DMS79 (cell line): ENCODE measurements at regions not wholly inside any gene's neighbourhood (a gene's known extent, or its start where the extent isn't known, plus 50 kb on each side); places are given as distances from the start of the nearest gene placed in this dataset.

Source experiments
- DNase-seq: peaks from one replicate; lab custom pipeline; 2025; lab: John Stamatoyannopoulos, UW

GRCh38 chr11:116217441-116217840 lies 555.3 kb downstream of the BUD13 start:
- no peak for DNase-seq

GRCh38 chr11:116217006-116217405 lies 555.8 kb downstream of the BUD13 start:
- no peak for DNase-seq

DNA sequence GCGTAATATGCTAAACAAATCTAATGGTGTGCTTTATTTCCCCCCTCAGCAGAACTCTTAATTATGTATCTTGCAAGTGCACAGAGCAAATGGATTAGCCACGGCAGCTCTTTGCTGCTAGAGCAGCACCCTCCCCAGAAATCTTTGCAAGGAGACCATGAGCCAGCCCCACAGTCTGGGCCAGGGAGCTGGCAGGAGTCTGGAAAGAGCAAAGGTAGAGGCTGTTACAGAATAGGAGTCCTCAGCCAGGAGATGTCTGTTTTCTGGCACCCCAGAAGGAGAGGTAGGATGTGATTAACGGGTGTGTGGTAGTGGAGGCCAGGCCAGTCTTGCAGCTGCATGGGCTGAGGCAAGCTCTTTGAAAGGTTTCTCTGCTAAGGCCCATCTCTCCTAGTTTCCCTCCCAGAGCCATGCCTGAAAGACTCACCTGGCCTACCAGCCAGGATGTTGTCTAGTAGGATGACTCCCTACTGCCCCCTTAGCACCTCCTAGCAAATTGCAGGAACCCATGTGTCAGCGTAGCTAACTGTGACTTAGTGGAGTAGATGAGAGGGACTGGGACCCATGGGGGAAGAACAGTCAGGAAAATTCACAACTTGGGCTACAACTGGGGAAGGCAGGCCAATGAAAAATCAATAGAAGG lies 557.2 kb downstream of the BUD13 start:
- no peak for DNase-seq

DNA sequence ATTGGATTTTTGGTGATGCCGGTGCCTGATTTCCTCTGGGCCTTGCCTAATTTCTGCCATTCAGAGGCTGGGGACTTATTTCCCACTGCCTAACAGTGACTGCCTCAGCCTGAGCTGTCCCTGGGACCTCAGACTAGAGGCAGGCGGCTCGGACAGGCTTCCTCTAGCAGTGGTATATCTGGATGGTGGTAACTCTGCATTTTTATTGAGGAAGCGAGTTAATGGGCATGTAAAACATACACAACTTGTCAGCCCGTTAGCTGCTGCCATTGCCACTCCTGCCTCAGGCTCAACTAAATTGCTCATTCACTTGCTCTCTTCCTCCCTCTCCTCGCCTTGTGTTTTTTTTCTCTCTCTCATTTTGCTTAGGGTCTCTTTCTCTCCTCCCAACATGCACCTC lies 561.6 kb downstream of the BUD13 start:
- no peak for DNase-seq

DNA sequence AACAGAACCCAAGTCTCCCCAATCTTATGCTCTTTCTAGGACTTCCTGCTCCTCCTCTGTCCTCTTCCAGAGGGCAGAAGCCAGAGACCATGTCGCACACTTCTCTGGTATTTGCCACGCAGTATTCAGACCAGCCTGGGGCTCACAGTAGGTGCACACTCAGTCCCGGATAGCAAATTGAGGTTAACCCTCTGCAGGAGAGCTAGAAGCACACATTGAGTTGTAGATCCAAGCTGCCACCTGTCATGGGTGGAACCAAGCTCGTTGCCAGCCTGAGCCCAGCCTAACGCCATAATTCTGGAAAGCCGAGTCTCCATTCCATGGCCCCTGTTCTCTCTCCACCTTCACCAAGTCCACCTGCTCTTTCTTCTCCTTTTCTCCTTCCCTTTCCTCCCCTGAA lies 562.1 kb downstream of the BUD13 start:
- no peak for DNase-seq

DNA sequence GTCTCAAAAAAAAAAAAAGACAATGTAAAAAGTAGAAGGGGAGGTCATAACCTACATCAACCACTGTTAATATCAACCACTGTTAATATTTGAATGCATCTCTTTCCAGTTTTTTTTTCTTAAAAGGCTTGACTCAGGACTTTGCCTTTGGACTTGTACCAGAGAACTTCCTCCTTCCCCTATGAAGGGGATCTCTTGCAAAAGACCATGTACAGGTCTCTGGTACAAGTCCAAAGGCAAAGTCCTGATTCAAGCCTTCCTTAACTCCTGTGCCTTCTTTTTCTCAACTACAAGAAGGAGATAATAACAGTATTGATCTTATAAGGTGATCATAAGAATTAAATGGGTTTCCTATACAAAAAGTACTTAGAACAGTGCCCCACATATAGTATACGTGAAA lies 563.5 kb downstream of the BUD13 start:
- no peak for DNase-seq

DNA sequence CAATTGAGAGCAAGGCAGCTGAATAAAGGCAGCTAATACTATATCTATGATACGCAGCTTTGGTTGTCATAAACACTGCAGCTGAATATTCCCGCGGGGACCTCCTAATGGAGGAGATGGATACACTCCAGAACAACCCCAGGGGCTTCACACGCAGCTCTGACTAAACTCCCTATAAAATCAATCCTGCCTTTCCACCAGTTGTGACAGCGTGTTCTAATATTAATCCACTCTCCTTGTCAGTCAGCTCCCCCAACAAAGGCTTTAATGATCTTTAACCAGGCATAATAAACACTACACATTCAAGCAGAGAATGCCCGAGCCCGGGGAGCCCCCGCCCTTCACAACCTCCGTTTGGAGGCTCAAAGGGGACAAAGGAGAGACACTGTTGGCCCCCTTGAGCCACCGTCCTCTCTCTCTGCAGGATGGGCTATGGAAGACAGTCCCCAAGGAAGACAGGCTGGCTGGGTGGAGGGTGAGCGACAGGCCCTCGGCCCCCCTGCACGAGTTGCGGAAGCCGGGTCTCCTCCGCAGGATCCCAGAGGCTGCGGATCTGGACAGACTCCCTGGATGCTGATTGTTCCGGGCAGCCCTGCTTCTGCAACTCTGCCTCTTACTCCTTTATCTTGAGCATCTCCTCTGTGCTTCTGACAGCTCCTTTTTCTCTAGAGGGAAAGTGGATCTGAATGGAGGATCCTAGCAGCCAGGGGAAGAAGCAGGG lies 565.2 kb downstream of the BUD13 start:
- peak; percentile 82 for DNase-seq

GRCh38 chr11:116207019-116207418 lies 565.8 kb downstream of the BUD13 start:
- no peak for DNase-seq

GRCh38 chr11:116202922-116203321 lies 569.9 kb downstream of the BUD13 start:
- DNase-seq = peak; percentile 41

DNA sequence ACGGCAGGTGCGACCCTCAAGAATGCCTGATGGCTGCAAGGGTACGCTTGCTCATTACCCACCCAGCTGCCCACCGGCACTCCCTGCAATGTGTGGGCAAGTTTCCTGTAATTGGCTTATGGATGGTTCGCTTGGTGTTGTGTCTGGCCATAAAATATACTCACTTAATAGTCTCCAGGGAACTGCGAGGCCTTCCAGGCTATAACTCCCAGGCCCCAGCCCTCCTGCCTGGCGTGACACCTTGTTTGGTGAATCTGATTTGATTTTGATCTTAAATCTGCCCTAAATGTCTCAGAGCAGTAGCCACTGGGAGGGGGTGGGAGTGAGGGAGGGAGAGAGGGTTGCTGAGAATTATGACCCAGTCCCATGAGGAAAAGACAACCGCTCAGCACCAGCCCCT lies 572.2 kb downstream of the BUD13 start:
- DNase-seq = no peak

DNA sequence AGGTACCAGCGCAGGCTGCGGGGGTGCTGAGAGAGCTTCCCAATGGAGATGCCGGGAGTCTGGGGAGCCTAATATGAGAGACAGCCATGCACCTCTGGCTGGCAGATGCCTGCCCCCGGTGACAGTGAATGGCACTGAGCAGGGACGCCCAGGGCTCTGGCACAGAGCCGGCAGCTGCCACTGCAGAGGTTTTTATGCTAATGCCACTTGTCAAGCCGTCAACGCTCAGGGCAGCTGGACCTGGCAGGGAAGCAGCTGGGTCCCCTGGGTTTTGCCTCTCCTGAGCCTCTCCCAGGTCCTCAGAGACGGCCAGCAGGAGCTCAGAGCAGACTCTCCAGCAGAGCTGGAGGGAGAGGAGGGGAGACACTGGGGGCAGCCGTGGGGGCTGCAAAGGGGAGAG lies 573.6 kb downstream of the BUD13 start:
- DNase-seq = peak; percentile 89

DNA sequence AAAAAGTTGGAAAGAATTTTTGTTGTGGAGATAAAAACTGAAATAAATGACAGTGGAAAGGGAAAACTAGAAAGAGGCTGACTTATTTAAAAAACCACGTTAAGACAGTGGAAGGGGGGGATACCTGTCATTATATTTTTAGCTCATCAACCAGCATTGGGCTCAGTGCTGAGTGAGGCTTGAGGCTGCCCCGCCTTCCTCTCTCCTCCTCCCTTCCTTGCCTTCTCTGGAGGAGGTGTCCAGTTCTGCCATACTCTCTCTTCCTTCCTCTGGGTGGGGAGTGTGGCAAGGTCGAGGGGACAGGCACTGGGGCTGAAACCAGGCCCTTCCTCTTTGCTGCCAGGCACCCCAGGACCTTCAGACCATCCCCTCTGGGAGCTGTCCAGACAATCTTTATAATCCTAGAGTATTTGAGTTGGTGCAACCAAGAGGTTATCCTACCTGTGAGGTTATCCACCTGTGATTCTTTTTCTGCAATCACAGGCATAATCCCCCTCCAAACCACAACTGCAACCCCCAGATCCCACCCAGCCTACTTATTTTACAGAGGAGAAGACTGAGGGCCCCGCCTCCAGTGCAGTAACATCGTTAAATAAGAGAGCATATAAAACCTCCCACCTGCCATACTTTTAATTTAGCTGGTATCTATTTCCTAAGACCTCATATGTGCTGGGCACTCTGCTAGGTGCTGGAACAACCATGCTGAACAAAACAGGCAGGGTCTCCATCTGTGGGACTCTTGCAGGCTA lies 578.5 kb downstream of the BUD13 start:
- no peak for DNase-seq

- DNase-seq = peak; percentile 52
These were observed 579.3 kb downstream of the BUD13 start for GRCh38 chr11:116193321-116194131.

GRCh38 chr11:116192509-116193210 lies 580.1 kb downstream of the BUD13 start:
- DNase-seq = peak; percentile 11

DNA sequence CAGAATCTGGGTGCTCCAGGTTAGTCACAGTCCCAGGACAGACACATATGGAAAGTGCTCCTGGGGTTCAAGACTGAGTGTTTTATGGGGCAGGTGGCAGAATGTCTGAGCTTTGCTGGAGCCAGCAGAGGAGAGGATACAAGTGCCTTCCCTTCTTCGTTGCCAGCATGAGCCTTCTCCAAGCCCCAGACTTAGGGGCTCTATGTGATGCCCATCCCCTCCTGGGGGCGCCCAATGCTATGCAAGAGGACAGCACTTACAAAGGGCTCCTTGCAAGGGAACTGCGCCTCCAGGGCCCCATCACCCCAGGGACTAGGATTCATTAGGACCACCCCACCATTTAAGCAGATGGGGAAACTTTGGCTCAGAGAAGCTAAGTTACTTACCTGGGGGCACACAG lies 581.9 kb downstream of the BUD13 start:
- no peak for DNase-seq

GRCh38 chr11:116189408-116190170 lies 583.2 kb downstream of the BUD13 start:
- DNase-seq = no peak

- DNase-seq = no peak
These were observed 584.4 kb downstream of the BUD13 start for GRCh38 chr11:116188350-116188749.

DNA sequence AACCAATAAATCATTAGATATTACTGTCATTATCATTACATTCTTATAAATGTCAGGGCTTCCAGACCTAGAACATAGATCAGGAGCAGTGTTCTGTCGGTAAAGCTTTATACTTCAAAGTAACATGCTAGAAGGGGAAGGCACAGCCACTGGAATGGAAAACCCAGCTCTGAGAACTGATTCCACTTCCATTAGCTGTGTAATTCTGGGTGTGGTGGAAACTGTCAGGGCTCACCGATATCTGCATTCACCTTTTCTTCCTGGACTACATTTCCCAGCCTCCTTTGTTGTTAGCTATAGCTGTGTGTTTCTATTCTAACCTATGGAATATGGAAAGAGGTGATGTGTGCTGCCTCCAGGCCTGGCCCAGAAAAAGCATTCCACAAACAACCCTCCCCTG lies 585.8 kb downstream of the BUD13 start:
- DNase-seq = no peak

DNA sequence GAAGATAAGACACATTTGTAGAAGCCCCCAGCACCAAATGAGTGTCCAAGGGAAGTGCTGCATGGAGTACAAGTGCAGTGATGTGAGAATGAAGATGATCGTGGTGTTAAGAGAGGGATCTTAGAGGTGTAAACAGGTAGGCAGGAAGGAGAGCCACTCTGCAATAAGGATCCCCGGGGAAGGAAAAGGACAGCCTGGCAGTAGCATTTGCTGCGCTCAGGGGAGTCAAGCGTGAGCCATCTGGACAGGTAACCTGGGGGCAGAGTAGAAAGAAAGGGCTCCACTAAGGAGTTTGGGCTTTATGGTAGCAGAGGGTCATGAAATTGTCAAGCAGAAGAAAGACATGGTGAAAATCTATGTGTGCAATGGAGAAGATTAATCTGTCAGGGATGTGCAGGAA lies 587.2 kb downstream of the BUD13 start:
- no peak for DNase-seq

DNA sequence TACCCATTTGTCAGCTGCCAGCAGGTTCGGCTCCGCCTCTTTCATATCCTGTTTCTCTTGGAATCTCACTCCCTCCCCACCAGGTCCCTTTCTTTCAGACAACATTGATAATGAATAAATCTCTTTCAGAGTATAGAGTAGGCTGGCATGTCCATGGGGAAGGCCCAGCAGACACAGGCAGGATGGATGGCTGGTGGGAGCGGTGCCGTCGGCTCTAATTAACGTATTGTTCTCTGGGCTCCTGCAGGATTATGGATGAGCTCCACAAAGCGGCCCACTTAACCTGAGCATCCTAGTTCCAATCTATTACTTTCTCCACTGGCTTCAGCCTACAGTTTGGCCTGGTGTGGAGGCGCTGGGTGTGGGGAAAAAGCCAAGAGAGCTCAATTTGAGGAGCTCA lies 588.0 kb downstream of the BUD13 start:
- DNase-seq = no peak
